Heart right ventricle (tissue), 16 donors: ENCODE measurements at regions not wholly inside any gene's neighbourhood (a gene's known extent, or its start where the extent isn't known, plus 50 kb on each side); places are given as distances from the start of the nearest gene placed in this dataset.

ENCODE experiments used
- ATAC-seq, 8 donors: fragments of 200-7000 bp; cut with Tn5 transposase; one replicate each; pipeline ENCODE4 v1.9.1; 2020; ENCODE audit warnings: mild to moderate bottlenecking in 8 of 8, moderate library complexity in 8 of 8, moderate number of reproducible peaks in 1 of 8
- DNase-seq, 2 donors: peaks; one replicate each; pipeline ENCODE4 v3.0.0-alpha.2; 2020
- H3K27ac ChIP-seq, 10 donors: fragments of 200-600 bp; sonication (generic) in 2 of 10; one replicate each; pipeline versions ENCODE4 v1.5.0 to v1.8.0; 2020 to 2022; ENCODE audit warnings: mild to moderate bottlenecking in 3 of 10
- H3K27me3 ChIP-seq, 7 donors: fragments of 200-600 bp; one replicate each; pipeline ENCODE4 v1.8.0; 2021 to 2022; ENCODE audit warnings: mild to moderate bottlenecking in 2 of 7
- H3K36me3 ChIP-seq, 9 donors: fragments of 200-600 bp; sonication (generic) in 1 of 9; one replicate each; pipeline versions ENCODE4 v1.5.0 to v1.8.0; 2020 to 2022; ENCODE audit warnings: mild to moderate bottlenecking in 2 of 9
- H3K4me1 ChIP-seq, 9 donors: fragments of 200-600 bp; sonication (generic) in 1 of 9; one replicate each; pipeline versions ENCODE4 v1.5.0 to v1.8.0; 2020 to 2022; ENCODE audit warnings: mild to moderate bottlenecking in 4 of 9
- H3K4me3 ChIP-seq, 10 donors: fragments of 200-600 bp; sonication (generic) in 2 of 10; one replicate each; pipeline versions ENCODE4 v1.5.0 to v1.8.0; 2020 to 2022; ENCODE audit warnings: mild to moderate bottlenecking in 7 of 10, moderate library complexity in 2 of 10
- H3K9me3 ChIP-seq, 11 donors: fragments of 200-600 bp in 10 of 11; sonication (generic) in 2 of 11; one replicate each; pipeline versions ENCODE4 v1.5.0 to v1.8.0; 2013 to 2022; ENCODE audit warnings: mild to moderate bottlenecking in 2 of 11, control low read depth in 1 of 11, moderate library complexity in 1 of 11
- CTCF ChIP-seq, 9 donors: fragments of 200-600 bp; sonication (generic) in 2 of 9; IDR thresholded peaks; one replicate each; pipeline versions ENCODE4 v1.5.0 to v1.8.0; 2021 to 2022; ENCODE audit warnings: antibody characterized with exemption in 9 of 9, mild to moderate bottlenecking in 5 of 9, moderate library complexity in 1 of 9
- WGBS, 2 donors: extraction: QIAGEN DNeasy Blood & Tissue Kit; methylation state at CpG; one replicate each; pipeline ENCODE4 v1.1.7; 2013; ENCODE audit warnings: inconsistent platforms in 1 of 2; 5-methylcytosine and 5-hydroxymethylcytosine counted together
- intact Hi-C, 10 donors: fragments of 100-400 bp; cut with DNase I; formaldehyde crosslinking; loops; one replicate each; pipeline versions ENCODE4 v1.11.1 to v1.14.2; 2022
- donor health status: Arrhythmogenic right ventricular cardiomyopathy.
- donor health status: ischemic (EF 13 %, LVEDD 7.1; RV severe dilation, severe dysfunction).
- donor health status: healthy with polysubstance abuse.
- donor health status: DM: no; HTN: yes; CAD: no.
- donor health status: DM: no; HTN: no; CAD: no.
- donor health status: ischemic (EF 25% LVEDD 6.9; RV normal size, moderate dysfunction).
- donor health status: ischemic (EF 25% LVEDD 5.7; RV mildly dilated, moderate dysfunction).
- donor health status: healthy.
- donor health status: DM: yes; HTN: yes; CAD: no.
- donor health status: Ischemic cardiomyopathy.
- donor health status: ischemic (EF 35%, LVEDD 5.7; RV mildly dilated, moderate dysfunction).
- donor health status: nonischemic (EF 11% LVEDD 7.7; RV severe dilation, severe dysfunction).
- donor health status: DM: yes; HTN: yes; CAD: no.
- donor health status: PGD.
- donor health status: ischemic (EF 29% LVEDD 5.4; RV normal size, mild dysfunction).
- donor health status: nonischemic (EF 23%, LVEDD 6.1; RV moderate dilation, normal function).

GRCh38 chr22:47816121-47816862 lies 1053.8 kb downstream of the TBC1D22A start:
- ATAC-seq (no peak), DNase-seq (no peak)
- Histone ChIP-seq H3K27ac (no peak overlapping the region), H3K36me3 (no peaks in the 10 kb centered on the region), H3K4me1 (no peaks in the 10 kb centered on the region), H3K27me3 (peaks cover 0 to 27% (median 5%) of the 10 kb centered on the region in 7 donors), H3K4me3 (no peak overlapping the region), H3K9me3 (peaks cover 0 to 18% (median 0%) of the 10 kb centered on the region in 11 donors)
- intact Hi-C loops, result loop anchor here in 1 of 10 donors (10.0 kb wide), 1 partner anchor 61 kb away; no protein-coding TSS in a partner anchor
- WGBS, 2 donors, result 78 to 87% methylated on average over 16 of the region's 16 CpGs
- TF ChIP-seq CTCF (IDR thresholded peaks at IDR 0.05), result no peak

GRCh38 chr22:47814474-47814873 lies 1052.0 kb downstream of the TBC1D22A start:
- Histone ChIP-seq H3K27me3 (peaks cover 0 to 37% (median 15%) of the 10 kb centered on the region in 7 donors), H3K4me3 (no peak overlapping the region), H3K36me3 (no peaks in the 10 kb centered on the region), H3K4me1 (no peaks in the 10 kb centered on the region), H3K27ac (no peak overlapping the region), H3K9me3 (peaks cover 0 to 13% (median 0%) of the 10 kb centered on the region in 11 donors)
- ATAC-seq, result no peak
- no peak for TF ChIP-seq CTCF (IDR thresholded peaks at IDR 0.05)
- 86 to 93% methylated on average over 1 of the region's 1 CpG for WGBS, 2 donors
- no peak for DNase-seq
- intact Hi-C loops, result loop anchor here in 1 of 10 donors (10.0 kb wide), 1 partner anchor 60 kb away; no protein-coding TSS in a partner anchor

- DNase-seq, result no peak
- no peak for ATAC-seq
- H3K9me3 ChIP-seq, result peaks cover 0 to 13% (median 0%) of the 10 kb centered on the region in 11 donors
- no peaks in the 10 kb centered on the region for H3K4me1 ChIP-seq
- no peak overlapping the region for H3K27ac ChIP-seq
- TF ChIP-seq CTCF (IDR thresholded peaks at IDR 0.05), result no peak
- H3K4me3 ChIP-seq, result no peak overlapping the region
- WGBS, 2 donors, result 79 to 83% methylated on average over 16 of the region's 16 CpGs
- intact Hi-C loops, result loop anchor here in 1 of 10 donors (10.0 kb wide), 1 partner anchor 59 kb away; no protein-coding TSS in a partner anchor
- peaks cover 0 to 35% (median 18%) of the 10 kb centered on the region in 7 donors for H3K27me3 ChIP-seq
- no peaks in the 10 kb centered on the region for H3K36me3 ChIP-seq
Measured at GRCh38 chr22:47813661-47814060, 1051.2 kb downstream of the TBC1D22A start.

GRCh38 chr22:47811971-47812370 lies 1049.5 kb downstream of the TBC1D22A start:
- TF ChIP-seq CTCF (IDR thresholded peaks at IDR 0.05), result no peak
- peaks cover 0 to 42% (median 26%) of the 10 kb centered on the region in 7 donors for H3K27me3 ChIP-seq
- WGBS, 2 donors, result 74 to 75% methylated on average over 7 of the region's 7 CpGs
- intact Hi-C loops, result loop anchor here in 1 of 10 donors (10.0 kb wide), 1 partner anchor 57 kb away; no protein-coding TSS in a partner anchor
- no peak for DNase-seq
- no peak for ATAC-seq
- no peak overlapping the region for H3K27ac ChIP-seq
- no peaks in the 10 kb centered on the region for H3K9me3 ChIP-seq
- no peaks in the 10 kb centered on the region for H3K4me1 ChIP-seq
- H3K36me3 ChIP-seq, result no peaks in the 10 kb centered on the region
- H3K4me3 ChIP-seq, result no peak overlapping the region
